ENCODE measurements at regions not wholly inside any gene's neighbourhood (a gene's known extent, or its start where the extent isn't known, plus 50 kb on each side); places are given as distances from the start of the nearest gene placed in this dataset.

- TF ChIP-seq CTCF (IDR thresholded peaks at IDR 0.05) (no peak), POLR2AphosphoS5 (IDR thresholded peaks at IDR 0.05) (no peak), POLR2A (IDR thresholded peaks at IDR 0.05) (no peak)
Observed at GRCh38 chr9:105158020-105158419, 86.4 kb upstream of the SLC44A1 start.
